Epithelial cell of proximal tubule (primary cell): ENCODE measurements at regions not wholly inside any gene's neighbourhood (a gene's known extent, or its start where the extent isn't known, plus 50 kb on each side); places are given as distances from the start of the nearest gene placed in this dataset.

Experiments used
- DNase-seq: peaks from one replicate; pipeline ENCODE4 v3.0.0-alpha.2; 2011; ENCODE audit warnings: low read depth
- H3K4me3 ChIP-seq: 2 replicates; pipeline ENCODE4 v1.5.1; 2011; ENCODE audit warnings: low read depth, mild to moderate bottlenecking, low read length
- TF ChIP-seq, protein P1 (sequence below): conservative IDR thresholded peaks from 2 replicates; pipeline ENCODE4 v1.5.1; 2012; ENCODE audit warnings: low read depth, mild to moderate bottlenecking, low read length

GRCh38 chr20:19807946-19808330 is 49.9 kb downstream of the RIN2 start:
- TF ChIP-seq, protein P1, sequence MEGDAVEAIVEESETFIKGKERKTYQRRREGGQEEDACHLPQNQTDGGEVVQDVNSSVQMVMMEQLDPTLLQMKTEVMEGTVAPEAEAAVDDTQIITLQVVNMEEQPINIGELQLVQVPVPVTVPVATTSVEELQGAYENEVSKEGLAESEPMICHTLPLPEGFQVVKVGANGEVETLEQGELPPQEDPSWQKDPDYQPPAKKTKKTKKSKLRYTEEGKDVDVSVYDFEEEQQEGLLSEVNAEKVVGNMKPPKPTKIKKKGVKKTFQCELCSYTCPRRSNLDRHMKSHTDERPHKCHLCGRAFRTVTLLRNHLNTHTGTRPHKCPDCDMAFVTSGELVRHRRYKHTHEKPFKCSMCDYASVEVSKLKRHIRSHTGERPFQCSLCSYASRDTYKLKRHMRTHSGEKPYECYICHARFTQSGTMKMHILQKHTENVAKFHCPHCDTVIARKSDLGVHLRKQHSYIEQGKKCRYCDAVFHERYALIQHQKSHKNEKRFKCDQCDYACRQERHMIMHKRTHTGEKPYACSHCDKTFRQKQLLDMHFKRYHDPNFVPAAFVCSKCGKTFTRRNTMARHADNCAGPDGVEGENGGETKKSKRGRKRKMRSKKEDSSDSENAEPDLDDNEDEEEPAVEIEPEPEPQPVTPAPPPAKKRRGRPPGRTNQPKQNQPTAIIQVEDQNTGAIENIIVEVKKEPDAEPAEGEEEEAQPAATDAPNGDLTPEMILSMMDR = no peak
- DNase-seq = no peak
- H3K4me3 ChIP-seq = no peak overlapping the region

DNA sequence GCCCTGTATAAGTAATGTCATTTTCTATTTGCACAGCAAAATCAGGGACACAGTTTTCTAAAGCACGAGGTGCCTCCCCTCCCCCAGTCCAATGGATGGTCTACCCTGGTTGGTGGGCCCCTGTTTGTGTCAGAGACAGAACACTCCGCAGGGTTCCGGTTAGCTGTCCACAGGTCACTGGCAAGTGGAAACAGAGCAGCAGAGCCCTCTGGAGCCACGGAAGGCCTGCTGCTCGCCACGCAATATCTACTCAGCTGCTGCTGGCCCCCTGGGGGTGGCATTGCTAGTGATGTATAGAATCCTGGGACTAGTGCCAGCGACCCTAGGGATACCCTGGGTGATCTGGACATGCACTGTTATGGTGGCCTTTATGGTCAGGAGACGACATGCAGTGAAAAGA is 50.4 kb downstream of the RIN2 start:
- TF ChIP-seq, protein P1 = no peak
- no peak overlapping the region for H3K4me3 ChIP-seq
- DNase-seq = no peak

GRCh38 chr20:19809505-19809904 is 51.4 kb downstream of the RIN2 start:
- no peak for DNase-seq

GRCh38 chr20:19811231-19811630 is 53.2 kb downstream of the RIN2 start:
- H3K4me3 ChIP-seq = no peak overlapping the region
- TF ChIP-seq, protein P1 = no peak
- no peak for DNase-seq

More at GRCh38 chr20:19809505-19809904, 51.4 kb downstream of the RIN2 start:
- TF ChIP-seq, protein P1 = no peak
- H3K4me3 ChIP-seq = no peak overlapping the region

- H3K4me3 ChIP-seq = no peak overlapping the region
These were observed 54.0 kb downstream of the RIN2 start for GRCh38 chr20:19812056-19812455.

GRCh38 chr20:19812696-19813095 is 54.6 kb downstream of the RIN2 start:
- TF ChIP-seq, protein P1 = no peak
- no peak overlapping the region for H3K4me3 ChIP-seq
- no peak for DNase-seq

More at GRCh38 chr20:19812056-19812455, 54.0 kb downstream of the RIN2 start:
- DNase-seq = no peak
- TF ChIP-seq, protein P1 = no peak

- TF ChIP-seq, protein P1 = no peak
- DNase-seq = no peak
These were observed 56.0 kb downstream of the RIN2 start for GRCh38 chr20:19813846-19814640.

More at GRCh38 chr20:19813846-19814640, 56.0 kb downstream of the RIN2 start:
- no peak overlapping the region for H3K4me3 ChIP-seq
